ENCODE measurements at regions not wholly inside any gene's neighbourhood (a gene's known extent, or its start where the extent isn't known, plus 50 kb on each side); places are given as distances from the start of the nearest gene placed in this dataset.

DNA sequence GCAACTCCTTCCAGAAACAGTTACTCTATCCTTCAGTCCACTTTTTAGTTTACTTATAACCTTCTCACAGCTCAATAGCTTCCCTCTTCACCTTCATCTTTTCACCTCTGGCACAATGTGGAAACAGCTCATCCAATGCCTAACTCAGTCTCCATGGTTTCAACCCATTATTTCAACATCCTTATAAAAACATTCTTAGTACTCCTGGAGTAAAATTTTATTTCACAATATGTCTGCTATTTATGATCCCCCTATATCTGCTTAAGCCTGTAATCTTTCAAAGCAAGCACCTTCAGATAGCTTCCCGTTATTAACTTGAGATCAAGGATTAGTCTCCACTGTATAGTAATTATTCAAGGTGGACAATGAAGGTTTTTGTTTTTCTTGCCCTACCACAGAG, 156.3 kb downstream of the GASK1B start:
- Histone ChIP-seq H3K4me1 (ENCODE audit: insufficient read depth, low read length, poor library complexity, severe bottlenecking) (no peaks in the 10 kb centered on the region), H3K9ac (ENCODE audit: low read depth, low read length, poor library complexity, severe bottlenecking) (no peak overlapping the region), H3K4me3 (ENCODE audit: low read length, poor library complexity, severe bottlenecking) (no peak overlapping the region), H3K27me3 (ENCODE audit: insufficient read depth, low read length, poor library complexity, severe bottlenecking) (no peaks in the 10 kb centered on the region), H4K20me1 (ENCODE audit: insufficient read depth, low read length, poor library complexity, severe bottlenecking) (no peaks in the 10 kb centered on the region), H3K9me2 (replicated peaks; ENCODE audit: low read depth, low read length) (no peaks in the 10 kb centered on the region), H2AFZ (ENCODE audit: low read length) (no peak overlapping the region), H3K9me3 (ENCODE audit: insufficient read depth, low read depth, low read length) (no peaks in the 10 kb centered on the region), H3F3A (ENCODE audit: low read depth) (no peaks in the 10 kb centered on the region), H3K36me3 (ENCODE audit: insufficient read depth, low read length) (no peaks in the 10 kb centered on the region), H3K79me2 (ENCODE audit: insufficient read depth, low read length) (no peaks in the 10 kb centered on the region), H3K4me2 (ENCODE audit: low read depth, low read length, poor library complexity, severe bottlenecking) (no peak overlapping the region)
- TF ChIP-seq, protein P1, sequence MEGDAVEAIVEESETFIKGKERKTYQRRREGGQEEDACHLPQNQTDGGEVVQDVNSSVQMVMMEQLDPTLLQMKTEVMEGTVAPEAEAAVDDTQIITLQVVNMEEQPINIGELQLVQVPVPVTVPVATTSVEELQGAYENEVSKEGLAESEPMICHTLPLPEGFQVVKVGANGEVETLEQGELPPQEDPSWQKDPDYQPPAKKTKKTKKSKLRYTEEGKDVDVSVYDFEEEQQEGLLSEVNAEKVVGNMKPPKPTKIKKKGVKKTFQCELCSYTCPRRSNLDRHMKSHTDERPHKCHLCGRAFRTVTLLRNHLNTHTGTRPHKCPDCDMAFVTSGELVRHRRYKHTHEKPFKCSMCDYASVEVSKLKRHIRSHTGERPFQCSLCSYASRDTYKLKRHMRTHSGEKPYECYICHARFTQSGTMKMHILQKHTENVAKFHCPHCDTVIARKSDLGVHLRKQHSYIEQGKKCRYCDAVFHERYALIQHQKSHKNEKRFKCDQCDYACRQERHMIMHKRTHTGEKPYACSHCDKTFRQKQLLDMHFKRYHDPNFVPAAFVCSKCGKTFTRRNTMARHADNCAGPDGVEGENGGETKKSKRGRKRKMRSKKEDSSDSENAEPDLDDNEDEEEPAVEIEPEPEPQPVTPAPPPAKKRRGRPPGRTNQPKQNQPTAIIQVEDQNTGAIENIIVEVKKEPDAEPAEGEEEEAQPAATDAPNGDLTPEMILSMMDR (conservative IDR thresholded peaks at IDR 0.05; ENCODE audit: low read length): no peak
- TF ChIP-seq EZH2phosphoT487 (IDR thresholded peaks at IDR 0.05; ENCODE audit: borderline replicate concordance): no peak

DNA sequence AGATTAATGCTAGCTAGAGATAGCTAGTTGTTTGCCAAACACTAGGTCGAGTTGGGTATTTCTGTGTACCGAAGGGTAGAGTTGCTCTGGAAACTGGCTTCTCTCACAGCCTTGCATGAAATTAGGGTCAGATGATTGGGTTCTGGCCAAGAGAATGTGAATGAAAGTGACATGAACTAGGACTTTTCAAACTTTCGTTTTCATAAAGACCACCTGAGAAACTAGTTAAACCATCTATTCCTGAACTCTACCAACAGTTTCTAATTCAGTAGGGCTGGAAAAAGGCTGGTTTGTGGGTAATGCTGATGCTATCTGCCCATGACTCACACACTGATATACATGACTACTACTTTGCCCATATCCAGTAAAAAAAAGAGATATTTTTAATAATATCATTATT, 157.6 kb downstream of the GASK1B start:
- Histone ChIP-seq H3K9ac (ENCODE audit: low read depth, low read length, poor library complexity, severe bottlenecking) (no peak overlapping the region), H4K20me1 (ENCODE audit: insufficient read depth, low read length, poor library complexity, severe bottlenecking) (no peaks in the 10 kb centered on the region), H3F3A (ENCODE audit: low read depth) (no peaks in the 10 kb centered on the region), H3K4me2 (ENCODE audit: low read depth, low read length, poor library complexity, severe bottlenecking) (no peak overlapping the region), H3K27me3 (ENCODE audit: insufficient read depth, low read length, poor library complexity, severe bottlenecking) (no peaks in the 10 kb centered on the region), H3K9me2 (replicated peaks; ENCODE audit: low read depth, low read length) (no peaks in the 10 kb centered on the region), H3K79me2 (ENCODE audit: insufficient read depth, low read length) (no peaks in the 10 kb centered on the region), H3K9me3 (ENCODE audit: insufficient read depth, low read depth, low read length) (no peaks in the 10 kb centered on the region), H3K36me3 (ENCODE audit: insufficient read depth, low read length) (no peaks in the 10 kb centered on the region), H2AFZ (ENCODE audit: low read length) (no peak overlapping the region), H3K4me1 (ENCODE audit: insufficient read depth, low read length, poor library complexity, severe bottlenecking) (no peaks in the 10 kb centered on the region), H3K4me3 (ENCODE audit: low read length, poor library complexity, severe bottlenecking) (no peak overlapping the region)
- no peak for TF ChIP-seq EZH2phosphoT487 (IDR thresholded peaks at IDR 0.05; ENCODE audit: borderline replicate concordance)
- TF ChIP-seq, protein P1 (conservative IDR thresholded peaks at IDR 0.05; ENCODE audit: low read length): no peak

DNA sequence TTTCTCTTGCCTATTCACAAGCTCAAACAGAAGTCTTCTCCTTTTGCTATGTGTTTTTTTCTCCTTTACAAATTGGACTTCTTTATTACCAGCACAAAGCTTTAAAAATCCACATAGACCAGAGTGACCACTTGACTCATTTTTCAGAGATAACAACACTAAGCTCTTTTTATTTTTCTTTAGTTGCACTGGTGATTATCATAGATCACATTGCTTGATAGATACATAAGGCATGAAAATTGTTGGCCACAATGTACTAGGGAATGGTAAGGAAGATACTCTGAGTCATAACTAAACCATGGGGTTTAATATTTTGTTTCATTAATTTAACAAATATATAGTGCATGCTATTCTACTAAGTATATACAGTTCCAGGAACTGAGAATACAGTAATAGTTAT, 159.0 kb downstream of the GASK1B start:
- H3K27me3 ChIP-seq (ENCODE audit: insufficient read depth, low read length, poor library complexity, severe bottlenecking): no peaks in the 10 kb centered on the region
- H3F3A ChIP-seq (ENCODE audit: low read depth): no peaks in the 10 kb centered on the region
- TF ChIP-seq, protein P1 (conservative IDR thresholded peaks at IDR 0.05; ENCODE audit: low read length): no peak
- no peak for TF ChIP-seq EZH2phosphoT487 (IDR thresholded peaks at IDR 0.05; ENCODE audit: borderline replicate concordance)
- no peak overlapping the region for H3K4me2 ChIP-seq (ENCODE audit: low read depth, low read length, poor library complexity, severe bottlenecking)
- H3K9me3 ChIP-seq (ENCODE audit: insufficient read depth, low read depth, low read length): no peaks in the 10 kb centered on the region
- no peak overlapping the region for H3K4me3 ChIP-seq (ENCODE audit: low read length, poor library complexity, severe bottlenecking)
- H3K36me3 ChIP-seq (ENCODE audit: insufficient read depth, low read length): no peaks in the 10 kb centered on the region
- H3K9me2 ChIP-seq (replicated peaks; ENCODE audit: low read depth, low read length): no peaks in the 10 kb centered on the region
- no peaks in the 10 kb centered on the region for H4K20me1 ChIP-seq (ENCODE audit: insufficient read depth, low read length, poor library complexity, severe bottlenecking)
- no peak overlapping the region for H3K9ac ChIP-seq (ENCODE audit: low read depth, low read length, poor library complexity, severe bottlenecking)
- H3K4me1 ChIP-seq (ENCODE audit: insufficient read depth, low read length, poor library complexity, severe bottlenecking): no peaks in the 10 kb centered on the region
- no peaks in the 10 kb centered on the region for H3K79me2 ChIP-seq (ENCODE audit: insufficient read depth, low read length)
- H2AFZ ChIP-seq (ENCODE audit: low read length): no peak overlapping the region

All from Loucy (cell line).